ENCODE measurements at regions not wholly inside any gene's neighbourhood (a gene's known extent, or its start where the extent isn't known, plus 50 kb on each side); places are given as distances from the start of the nearest gene placed in this dataset.

GRCh38 chr20:4585104-4585753, 101.0 kb upstream of the PRNP start:
- FAIRE-seq (no peak), DNase-seq (ENCODE audit: insufficient read length, low spot score) (no peak)

GRCh38 chr20:4584510-4584909, 101.7 kb upstream of the PRNP start:
- no peak for DNase-seq (ENCODE audit: insufficient read length, low spot score)
- no peak for FAIRE-seq
- no peak for TF ChIP-seq CTCF (IDR thresholded peaks at IDR 0.05; ENCODE audit: insufficient read depth, missing control alignments)

More at GRCh38 chr20:4585104-4585753, 101.0 kb upstream of the PRNP start:
- TF ChIP-seq CTCF (IDR thresholded peaks at IDR 0.05; ENCODE audit: insufficient read depth, missing control alignments) = no peak

GRCh38 chr20:4581838-4582237, 104.4 kb upstream of the PRNP start:
- no peak for FAIRE-seq
- no peak for DNase-seq (ENCODE audit: insufficient read length, low spot score)
- no peak for TF ChIP-seq CTCF (IDR thresholded peaks at IDR 0.05; ENCODE audit: insufficient read depth, missing control alignments)

GRCh38 chr20:4578375-4578774, 107.9 kb upstream of the PRNP start:
- TF ChIP-seq CTCF (IDR thresholded peaks at IDR 0.05; ENCODE audit: insufficient read depth, missing control alignments) = no peak
- no peak for FAIRE-seq
- DNase-seq (ENCODE audit: insufficient read length, low spot score) = no peak

GRCh38 chr20:4574356-4574690, 111.9 kb upstream of the PRNP start:
- TF ChIP-seq CTCF (IDR thresholded peaks at IDR 0.05; ENCODE audit: insufficient read depth, missing control alignments) = no peak
- FAIRE-seq (no peak), DNase-seq (ENCODE audit: insufficient read length, low spot score) (no peak)

- FAIRE-seq (no peak), DNase-seq (ENCODE audit: insufficient read length, low spot score) (no peak)
- no peak for TF ChIP-seq CTCF (IDR thresholded peaks at IDR 0.05; ENCODE audit: insufficient read depth, missing control alignments)
Measured at GRCh38 chr20:4573564-4574355, 112.5 kb upstream of the PRNP start.
